ENCODE measurements at regions not wholly inside any gene's neighbourhood (a gene's known extent, or its start where the extent isn't known, plus 50 kb on each side); places are given as distances from the start of the nearest gene placed in this dataset.

- ChIA-PET POLR2A (no interaction called here), CTCF (no interaction called here)
- FAIRE-seq, result no peak
- DNase-seq (ENCODE audit: low read depth in 1 of 2, low spot score in 1 of 2), result no peak
- Histone ChIP-seq H3K4me1 (no peaks in the 10 kb centered on the region), H3K4me2 (no peak overlapping the region), H3K9me3 (no peaks in the 10 kb centered on the region; the same call in 2 of the 3 replicates), H3K4me3 (no peak overlapping the region), H3K27ac (no peak overlapping the region)
- no peak for ATAC-seq
- WGBS (ENCODE audit: missing lambda C conversion rate), result 1% methylated on average over 4 of the region's 5 CpGs
- no peak for TF ChIP-seq TFCP2L1 (CRISPR knock-in tag; IDR thresholded peaks at IDR 0.05)
- TF ChIP-seq ATOH8 (CRISPR knock-in tag; IDR thresholded peaks at IDR 0.05; ENCODE audit: low read depth), result no peak
- no peak for TF ChIP-seq POLR2A (IDR thresholded peaks at IDR 0.05; ENCODE audit: low read length)
- TF ChIP-seq ELK1 (IDR thresholded peaks at IDR 0.05; ENCODE audit: low read depth, low read length), result no peak
- TF ChIP-seq MAZ (IDR thresholded peaks at IDR 0.05; ENCODE audit: borderline replicate concordance, low read depth, low read length), result no peak
- TF ChIP-seq REST (IDR thresholded peaks at IDR 0.05), result no peak
- TF ChIP-seq MAFK (IDR thresholded peaks at IDR 0.05; ENCODE audit: partially characterized antibody), result no peak
- TF ChIP-seq FOXS1 (CRISPR knock-in tag; IDR thresholded peaks at IDR 0.05), result no peak
- TF ChIP-seq ZC3H11A (IDR thresholded peaks at IDR 0.05), result no peak
- TF ChIP-seq KDM5A (IDR thresholded peaks at IDR 0.05), result no peak
- TF ChIP-seq HEYL (CRISPR knock-in tag; IDR thresholded peaks at IDR 0.05), result no peak
- TF ChIP-seq HOXB5 (CRISPR knock-in tag; IDR thresholded peaks at IDR 0.05), result no peak
- TF ChIP-seq JUNB (IDR thresholded peaks at IDR 0.05), result no peak
- no peak for TF ChIP-seq RNF2 (IDR thresholded peaks at IDR 0.05; ENCODE audit: borderline replicate concordance, low read depth)
- TF ChIP-seq TP53 (CRISPR knock-in tag; IDR thresholded peaks at IDR 0.05), result no peak
- TF ChIP-seq NPAS2 (CRISPR knock-in tag; IDR thresholded peaks at IDR 0.05; ENCODE audit: borderline replicate concordance), result no peak
- TF ChIP-seq RFX5 (IDR thresholded peaks at IDR 0.05), result no peak
These were observed 596.6 kb upstream of the CELF2 start for GRCh38 chr10:10421071-10421470.

GRCh38 chr10:10431422-10432066 lies 586.1 kb upstream of the CELF2 start:
- Histone ChIP-seq H3K27ac (no peak overlapping the region), H3K4me1 (no peaks in the 10 kb centered on the region), H3K4me2 (no peak overlapping the region), H3K9me3 (peaks cover 6% of the 10 kb centered on the region; the same call in 1 of the 3 replicates), H3K4me3 (no peak overlapping the region)
- ATAC-seq, result no peak
- ChIA-PET POLR2A (no interaction called here), CTCF (no interaction called here)
- FAIRE-seq, result no peak
- no peak for DNase-seq (ENCODE audit: low read depth in 1 of 2, low spot score in 1 of 2)
- TF ChIP-seq MAFK (IDR thresholded peaks at IDR 0.05; ENCODE audit: partially characterized antibody) (peak; percentile 83), ESRRA (IDR thresholded peaks at IDR 0.05; ENCODE audit: borderline replicate concordance, low read length) (no peak), KDM5A (IDR thresholded peaks at IDR 0.05) (no peak), CTCF (IDR thresholded peaks at IDR 0.05) (no peak), MYC (IDR thresholded peaks at IDR 0.05; ENCODE audit: borderline replicate concordance, low read length) (no peak), TFCP2L1 (CRISPR knock-in tag; IDR thresholded peaks at IDR 0.05) (no peak), EHF (CRISPR knock-in tag; IDR thresholded peaks at IDR 0.05) (no peak), JUNB (IDR thresholded peaks at IDR 0.05) (no peak)
- 10% methylated on average over 5 of the region's 5 CpGs for WGBS (ENCODE audit: missing lambda C conversion rate)
